IMR-90 (cell line): ENCODE measurements at regions not wholly inside any gene's neighbourhood (a gene's known extent, or its start where the extent isn't known, plus 50 kb on each side); places are given as distances from the start of the nearest gene placed in this dataset.

Experiments used
- ATAC-seq: fragments of 200-7000 bp; cut with Tn5 transposase; 2 replicates; pipeline ENCODE4 v1.9.1; 2020; ENCODE audit warnings: low read depth, mild to moderate bottlenecking, moderate library complexity
- BruUV-seq: library from RNA; stranded (reverse); fragments of 400-500 nt; replicated peaks from 2 replicates; lab custom pipeline; 2021; lab: Mats Ljungman, UMichigan
- CTCF ChIA-PET: fragments of 300-600 bp; formaldehyde crosslinking; extraction: SDS; loops from one replicate; lab custom pipeline; 2021; ENCODE audit warnings: antibody characterized with exemption; lab: Yijun Ruan, JAX
- POLR2A ChIA-PET: fragments of 300-600 bp; sonication (Branson Sonifier 250); formaldehyde crosslinking; loops from one replicate; lab custom pipeline; 2022; ENCODE audit warnings: antibody characterized with exemption; ENCODE audit not compliant: unreplicated experiment; lab: Charles Lee
- DNase-seq: peaks from one replicate; pipeline ENCODE4 v3.0.0; 2013
- H2AFZ ChIP-seq: replicated peaks from 2 replicates; pipeline ENCODE3; 2013; ENCODE audit warnings: low read length, mild to moderate bottlenecking; ENCODE audit not compliant: poor library complexity
- H2AK5ac ChIP-seq: 2 replicates; pipeline ENCODE4 v1.6.1; 2013; ENCODE audit warnings: low read depth, low read length, inconsistent platforms
- H2AK9ac ChIP-seq: replicated peaks from 2 replicates; pipeline ENCODE3; 2013; ENCODE audit warnings: mild to moderate bottlenecking, low read depth, low read length, moderate library complexity; ENCODE audit not compliant: poor library complexity
- H2BK120ac ChIP-seq: 2 replicates; pipeline ENCODE4 v1.6.1; 2013; ENCODE audit warnings: low read depth, low read length, inconsistent platforms
- H2BK15ac ChIP-seq: 3 replicates; pipeline ENCODE4 v1.6.1; 2013; ENCODE audit warnings: low read depth, low read length, inconsistent platforms
- H2BK20ac ChIP-seq: 2 replicates; pipeline ENCODE4 v1.6.1; 2013; ENCODE audit warnings: low read depth, mild to moderate bottlenecking, inconsistent platforms, low read length, moderate library complexity
- H2BK5ac ChIP-seq: 2 replicates; pipeline ENCODE4 v1.6.1; 2013; ENCODE audit warnings: mild to moderate bottlenecking, low read depth, low read length, inconsistent platforms; ENCODE audit not compliant: poor library complexity, severe bottlenecking
- H3K14ac ChIP-seq: replicated peaks from 2 replicates; pipeline ENCODE4 v1.6.1; 2013; ENCODE audit warnings: low read depth, low read length, inconsistent platforms
- H3K18ac ChIP-seq: 2 replicates; pipeline ENCODE4 v1.6.1; 2013; ENCODE audit warnings: low read depth, low read length, control low read depth
- H3K23ac ChIP-seq: 2 replicates; pipeline ENCODE4 v1.6.1; 2013; ENCODE audit warnings: low read depth, low read length, inconsistent platforms
- H3K27ac ChIP-seq: 2 replicates; pipeline ENCODE4 v1.5.1; 2013; ENCODE audit warnings: mild to moderate bottlenecking, control low read depth, low read length; ENCODE audit not compliant: insufficient read depth
- H3K27me3 ChIP-seq: 2 replicates; pipeline ENCODE4 v1.6.1; 2013; ENCODE audit warnings: low read length; ENCODE audit not compliant: control insufficient read depth, insufficient read depth
- H3K36me3 ChIP-seq: 2 replicates; pipeline ENCODE4 v1.6.1; 2013; ENCODE audit warnings: low read length, mixed read lengths; ENCODE audit not compliant: control insufficient read depth, insufficient read depth
- H3K4ac ChIP-seq: 2 replicates; pipeline ENCODE4 v1.6.1; 2013; ENCODE audit warnings: low read depth, low read length, inconsistent platforms
- H3K4me1 ChIP-seq: 2 replicates; pipeline ENCODE4 v1.6.1; 2013; ENCODE audit warnings: low read length, mixed read lengths; ENCODE audit not compliant: control insufficient read depth, insufficient read depth
- H3K4me2 ChIP-seq: 2 replicates; pipeline ENCODE4 v1.6.1; 2013; ENCODE audit warnings: low read depth, mild to moderate bottlenecking, control low read depth, low read length, moderate library complexity
- H3K4me3 ChIP-seq: 2 replicates; pipeline ENCODE4 v1.5.1; 2013; ENCODE audit warnings: low read depth, mild to moderate bottlenecking, control low read depth, low read length, moderate library complexity; ENCODE audit not compliant: insufficient read depth
- H3K56ac ChIP-seq: 2 replicates; pipeline ENCODE4 v1.6.1; 2013; ENCODE audit warnings: low read length, inconsistent platforms; ENCODE audit not compliant: insufficient read depth; ENCODE audit errors: extremely low read depth
- H3K79me1 ChIP-seq, 2 experiments: 2 replicates each; pipeline ENCODE4 v1.6.1; 2013; ENCODE audit warnings: low read length in 2 of 2, inconsistent platforms in 1 of 2, low read depth in 1 of 2
- H3K9ac ChIP-seq: 2 replicates; pipeline ENCODE4 v1.6.1; 2013; ENCODE audit warnings: low read depth, low read length, control low read depth
- H3K9me1 ChIP-seq: 2 replicates; pipeline ENCODE4 v1.6.1; 2013; ENCODE audit warnings: low read length, inconsistent platforms; ENCODE audit not compliant: insufficient read depth
- H3K9me3 ChIP-seq: 2 replicates; pipeline ENCODE4 v1.6.1; 2013; ENCODE audit warnings: low read length; ENCODE audit not compliant: control insufficient read depth, insufficient read depth
- H4K20me1 ChIP-seq: 2 replicates; pipeline ENCODE4 v1.6.1; 2013; ENCODE audit warnings: low read length, inconsistent platforms; ENCODE audit not compliant: insufficient read depth
- H4K5ac ChIP-seq: 2 replicates; pipeline ENCODE4 v1.6.1; 2013; ENCODE audit warnings: mild to moderate bottlenecking, low read depth, low read length, control low read depth
- H4K8ac ChIP-seq, 2 experiments: 2 replicates each; pipeline ENCODE4 v1.6.1; 2013; ENCODE audit warnings: low read depth in 2 of 2, low read length in 2 of 2, control low read depth in 1 of 2, inconsistent platforms in 1 of 2
- H4K91ac ChIP-seq: 2 replicates; pipeline ENCODE4 v1.6.1; 2013; ENCODE audit warnings: low read depth, low read length, inconsistent platforms; ENCODE audit not compliant: insufficient read depth
- BHLHE40 ChIP-seq: fragments of 150-350 bp; IDR thresholded peaks from 2 replicates; pipeline ENCODE4 v1.6.1; 2016; ENCODE audit warnings: mild to moderate bottlenecking, low read depth, low read length
- CEBPB ChIP-seq: IDR thresholded peaks from 2 replicates; pipeline ENCODE4 v1.6.1; 2012; ENCODE audit warnings: low read depth, low read length, improper control_type of control experiment
- CHD1 ChIP-seq: IDR thresholded peaks from 2 replicates; pipeline ENCODE4 v1.6.1; 2012; ENCODE audit warnings: low read depth, low read length, improper control_type of control experiment
- MAZ ChIP-seq: IDR thresholded peaks from 2 replicates; pipeline ENCODE4 v1.6.1; 2012; ENCODE audit warnings: low read depth, mild to moderate bottlenecking, low read length, improper control_type of control experiment, moderate library complexity, borderline replicate concordance
- MXI1 ChIP-seq: IDR thresholded peaks from 2 replicates; pipeline ENCODE4 v1.6.1; 2012; ENCODE audit warnings: low read depth, mild to moderate bottlenecking, low read length, moderate library complexity, borderline replicate concordance
- NFE2L2 ChIP-seq: fragments of 150-350 bp; IDR thresholded peaks from 2 replicates; pipeline ENCODE4 v1.6.1; 2016; ENCODE audit warnings: low read depth, mild to moderate bottlenecking, low read length
- POLR2A ChIP-seq: IDR thresholded peaks from 2 replicates; pipeline ENCODE4 v1.6.1; 2012; ENCODE audit warnings: mild to moderate bottlenecking, low read depth, low read length
- RAD21 ChIP-seq: IDR thresholded peaks from 2 replicates; pipeline ENCODE4 v1.6.1; 2012; ENCODE audit warnings: low read length, improper control_type of control experiment
- RCOR1 ChIP-seq: IDR thresholded peaks from 2 replicates; pipeline ENCODE4 v1.6.1; 2012; ENCODE audit warnings: mild to moderate bottlenecking, low read length, improper control_type of control experiment; ENCODE audit not compliant: insufficient replicate concordance
- RFX5 ChIP-seq: IDR thresholded peaks from 2 replicates; pipeline ENCODE4 v1.8.0; 2012; ENCODE audit warnings: low read depth, mild to moderate bottlenecking, low read length, moderate library complexity
- SMC3 ChIP-seq: fragments of 150-350 bp; IDR thresholded peaks from 2 replicates; pipeline ENCODE4 v1.6.1; 2016; ENCODE audit warnings: low read depth, mild to moderate bottlenecking, antibody characterized with exemption, low read length, moderate library complexity
- USF2 ChIP-seq: fragments of 150-350 bp; IDR thresholded peaks from 2 replicates; pipeline ENCODE4 v1.6.1; 2017; ENCODE audit warnings: mild to moderate bottlenecking, antibody characterized with exemption, low read length, low read depth
- WGBS, 2 experiments: methylation state at CpG; one replicate each; pipeline versions ENCODE4 v1.1.5 to v1.1.7; 2013; ENCODE audit warnings: missing lambda C conversion rate in 2 of 2; ENCODE audit not compliant: insufficient read length in 1 of 2; ENCODE audit errors: extremely low coverage in 2 of 2; 5-methylcytosine and 5-hydroxymethylcytosine counted together
- dilution Hi-C: fragments of 300-500 bp; cut with HindIII; formaldehyde crosslinking; loops from one replicate; pipeline ENCODE4 v1.14.3; 2018; ENCODE audit warnings: low sequenced_read_pairs; ENCODE audit not compliant: unreplicated experiment
- in situ Hi-C: fragments of 300-500 bp; cut with MboI; formaldehyde crosslinking; loops from 3 replicates; pipeline ENCODE4 v1.14.3; 2019; ENCODE audit warnings: low sequenced_read_pairs, inconsistent platforms, mixed read lengths
- intact Hi-C: fragments of 100-400 bp; cut with micrococcal nuclease; formaldehyde crosslinking; loops from 2 replicates; pipeline ENCODE4 v1.10.0; 2022
- TF ChIP-seq, protein P1 (sequence below): conservative IDR thresholded peaks from 2 replicates; pipeline ENCODE4 v1.5.1; 2012; ENCODE audit warnings: mild to moderate bottlenecking, low read depth, low read length, improper control_type of control experiment
- TF ChIP-seq, protein P2 (sequence below): fragments of 150-350 bp; IDR thresholded peaks from 2 replicates; pipeline ENCODE4 v1.6.1; 2016; ENCODE audit warnings: low read depth, mild to moderate bottlenecking, low read length, moderate library complexity, borderline replicate concordance

DNA sequence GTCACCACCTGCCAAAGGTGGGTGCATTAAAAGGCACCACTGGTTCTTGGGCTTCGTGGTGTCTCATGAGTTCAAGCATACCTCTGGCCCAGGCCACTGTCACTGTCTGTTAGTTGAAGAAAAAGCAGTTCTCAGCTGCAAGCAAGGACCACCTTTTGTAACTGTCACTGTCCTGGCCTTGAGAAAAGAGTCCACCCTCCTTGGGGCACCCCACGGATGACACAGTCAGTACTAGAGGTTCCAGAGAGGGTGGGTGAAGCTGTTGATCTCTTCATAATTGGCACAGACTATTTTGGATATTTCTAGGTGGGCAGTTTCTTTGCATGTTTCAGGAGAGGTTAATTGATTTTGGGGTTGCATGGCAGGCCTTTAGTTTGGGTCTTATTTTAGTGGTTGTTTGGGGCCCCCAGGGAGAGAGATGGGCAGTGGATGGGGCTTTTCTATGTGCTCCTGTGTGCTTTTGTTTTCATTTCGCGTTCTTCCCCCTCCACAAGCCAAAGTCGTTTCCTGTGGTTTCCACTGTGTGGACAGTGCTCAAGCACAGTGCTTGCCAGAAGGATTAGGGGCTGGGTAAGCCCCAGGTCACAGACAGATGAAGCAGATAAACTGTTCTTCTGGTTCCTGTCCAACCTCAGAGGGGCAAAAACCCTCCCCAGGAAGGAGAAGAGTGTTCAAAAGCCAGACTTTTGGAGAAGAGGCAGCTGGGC is 156.2 kb upstream of the PPP1R2C start:
- Histone ChIP-seq H2BK120ac (no peak overlapping the region), H2AFZ (no peak overlapping the region), H3K23ac (no peak overlapping the region), H4K91ac (no peak overlapping the region), H4K5ac (no peak overlapping the region), H3K9ac (no peak overlapping the region), H3K18ac (no peak overlapping the region), H3K4me3 (no peak overlapping the region), H3K4me1 (no peaks in the 10 kb centered on the region), H3K9me3 (no peaks in the 10 kb centered on the region), H3K79me1 (no peaks in the 10 kb centered on the region), H3K4ac (no peak overlapping the region), H2BK5ac (no peak overlapping the region), H2AK9ac (no peak overlapping the region), H2AK5ac (no peak overlapping the region), H3K27ac (no peak overlapping the region), H2BK20ac (no peak overlapping the region), H4K8ac (no peak overlapping the region), H3K14ac (no peak overlapping the region), H2BK15ac (no peak overlapping the region), H3K4me2 (no peak overlapping the region), H3K36me3 (no peaks in the 10 kb centered on the region), H3K9me1 (no peaks in the 10 kb centered on the region), H4K20me1 (no peaks in the 10 kb centered on the region), H3K56ac (no peak overlapping the region), H3K27me3 (no peaks in the 10 kb centered on the region)
- BruUV-seq, result no TSS peak
- intact Hi-C loops (no loop called here), in situ Hi-C loops (no loop called here), dilution Hi-C loops (no loop called here)
- no peak for TF ChIP-seq CEBPB
- TF ChIP-seq SMC3, result no peak
- TF ChIP-seq, protein P1, sequence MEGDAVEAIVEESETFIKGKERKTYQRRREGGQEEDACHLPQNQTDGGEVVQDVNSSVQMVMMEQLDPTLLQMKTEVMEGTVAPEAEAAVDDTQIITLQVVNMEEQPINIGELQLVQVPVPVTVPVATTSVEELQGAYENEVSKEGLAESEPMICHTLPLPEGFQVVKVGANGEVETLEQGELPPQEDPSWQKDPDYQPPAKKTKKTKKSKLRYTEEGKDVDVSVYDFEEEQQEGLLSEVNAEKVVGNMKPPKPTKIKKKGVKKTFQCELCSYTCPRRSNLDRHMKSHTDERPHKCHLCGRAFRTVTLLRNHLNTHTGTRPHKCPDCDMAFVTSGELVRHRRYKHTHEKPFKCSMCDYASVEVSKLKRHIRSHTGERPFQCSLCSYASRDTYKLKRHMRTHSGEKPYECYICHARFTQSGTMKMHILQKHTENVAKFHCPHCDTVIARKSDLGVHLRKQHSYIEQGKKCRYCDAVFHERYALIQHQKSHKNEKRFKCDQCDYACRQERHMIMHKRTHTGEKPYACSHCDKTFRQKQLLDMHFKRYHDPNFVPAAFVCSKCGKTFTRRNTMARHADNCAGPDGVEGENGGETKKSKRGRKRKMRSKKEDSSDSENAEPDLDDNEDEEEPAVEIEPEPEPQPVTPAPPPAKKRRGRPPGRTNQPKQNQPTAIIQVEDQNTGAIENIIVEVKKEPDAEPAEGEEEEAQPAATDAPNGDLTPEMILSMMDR, result no peak
- TF ChIP-seq CHD1, result no peak
- no peak for TF ChIP-seq RAD21
- TF ChIP-seq RCOR1, result no peak
- TF ChIP-seq NFE2L2, result no peak
- TF ChIP-seq MXI1, result no peak
- TF ChIP-seq POLR2A, result no peak
- TF ChIP-seq MAZ, result no peak
- TF ChIP-seq USF2, result no peak
- no peak for TF ChIP-seq RFX5
- TF ChIP-seq, protein P2, sequence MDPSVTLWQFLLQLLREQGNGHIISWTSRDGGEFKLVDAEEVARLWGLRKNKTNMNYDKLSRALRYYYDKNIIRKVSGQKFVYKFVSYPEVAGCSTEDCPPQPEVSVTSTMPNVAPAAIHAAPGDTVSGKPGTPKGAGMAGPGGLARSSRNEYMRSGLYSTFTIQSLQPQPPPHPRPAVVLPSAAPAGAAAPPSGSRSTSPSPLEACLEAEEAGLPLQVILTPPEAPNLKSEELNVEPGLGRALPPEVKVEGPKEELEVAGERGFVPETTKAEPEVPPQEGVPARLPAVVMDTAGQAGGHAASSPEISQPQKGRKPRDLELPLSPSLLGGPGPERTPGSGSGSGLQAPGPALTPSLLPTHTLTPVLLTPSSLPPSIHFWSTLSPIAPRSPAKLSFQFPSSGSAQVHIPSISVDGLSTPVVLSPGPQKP, result no peak
- no peak for TF ChIP-seq BHLHE40
- CTCF ChIA-PET, result no interaction called here
- DNase-seq (no peak), ATAC-seq (no peak)
- WGBS, 2 experiments, result no CpG with 5 or more reads among the region's 5 CpGs
- POLR2A ChIA-PET, result no interaction called here
